HEK293 (cell line): ENCODE measurements at regions not wholly inside any gene's neighbourhood (a gene's known extent, or its start where the extent isn't known, plus 50 kb on each side); places are given as distances from the start of the nearest gene placed in this dataset.

Experiments used
- CTCF ChIP-seq: fragments of 450-650 bp; formaldehyde crosslinking; IDR thresholded peaks from 2 replicates; pipeline ENCODE4 v1.5.1; 2016; ENCODE audit warnings: missing biosample characterization, missing genetic modification characterization
- ZBTB44 ChIP-seq: fragments of 450-650 bp; IDR thresholded peaks from 2 replicates; pipeline ENCODE4 v1.5.1; 2018; ENCODE audit warnings: missing biosample characterization, mild to moderate bottlenecking, missing genetic modification characterization
- ZNF248 ChIP-seq: fragments of 450-650 bp; formaldehyde crosslinking; IDR thresholded peaks from 2 replicates; pipeline ENCODE4 v1.5.1; 2017; ENCODE audit warnings: missing biosample characterization, missing genetic modification characterization
- ZNF394 ChIP-seq: fragments of 450-650 bp; formaldehyde crosslinking; IDR thresholded peaks from 2 replicates; pipeline ENCODE4 v1.5.1; 2016; ENCODE audit warnings: missing biosample characterization, missing genetic modification characterization, mild to moderate bottlenecking, moderate library complexity, borderline replicate concordance
- ZNF670 ChIP-seq: fragments of 450-650 bp; formaldehyde crosslinking; IDR thresholded peaks from 2 replicates; pipeline ENCODE4 v1.5.1; 2016; ENCODE audit warnings: missing biosample characterization, missing genetic modification characterization, low read depth

- TF ChIP-seq ZNF394 (tag by site-specific recombination) (no peak), ZNF248 (tag by site-specific recombination) (no peak), ZBTB44 (tag by site-specific recombination) (no peak), ZNF670 (no peak), CTCF (tag by site-specific recombination) (no peak)
Observed at GRCh38 chr22:26768156-26768515, 110.7 kb downstream of the MIAT start.
